Stimulated activated CD8-positive, alpha-beta memory T cell treated with anti-CD3 and anti-CD28 coated beads, Interleukin-15, amount 100 ng/mL, for 48 hours (primary cell): ENCODE measurements at regions not wholly inside any gene's neighbourhood (a gene's known extent, or its start where the extent isn't known, plus 50 kb on each side); places are given as distances from the start of the nearest gene placed in this dataset.
"Not testable (repeated sequence)": the region's sequence is repeated elsewhere in the genome, so short reads cannot be mapped to it uniquely, and the experiment has no call there.

Experiments used
- DNase-seq, 2 donors: peaks; one replicate each; pipeline ENCODE4 v3.0.0-alpha.2; 2020; ENCODE audit warnings: low read depth in 2 of 2

DNA sequence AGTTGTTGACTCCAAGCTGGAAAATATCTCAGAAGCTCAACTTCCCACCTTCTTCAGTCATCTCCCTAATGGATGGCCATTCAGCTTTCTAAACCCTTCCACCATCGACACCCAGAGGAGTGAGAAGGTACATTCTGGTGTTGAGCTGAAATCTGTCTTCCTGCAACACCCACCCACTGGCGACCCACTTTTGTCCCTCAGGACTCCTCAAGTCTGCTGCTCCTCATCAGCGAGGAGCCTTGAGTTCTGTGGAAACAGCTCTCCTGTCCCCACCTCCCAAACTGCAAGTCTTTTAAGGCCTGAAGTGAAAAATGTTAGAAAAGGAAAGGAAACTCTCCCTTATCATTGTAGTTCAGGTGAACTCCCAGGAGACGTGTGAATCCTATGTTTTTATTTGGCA is 111.5 kb upstream of the HAND1 start:
- no peak for DNase-seq

GRCh38 chr5:154588833-154589425 is 110.9 kb upstream of the HAND1 start:
- DNase-seq: not testable (repeated sequence)

DNA sequence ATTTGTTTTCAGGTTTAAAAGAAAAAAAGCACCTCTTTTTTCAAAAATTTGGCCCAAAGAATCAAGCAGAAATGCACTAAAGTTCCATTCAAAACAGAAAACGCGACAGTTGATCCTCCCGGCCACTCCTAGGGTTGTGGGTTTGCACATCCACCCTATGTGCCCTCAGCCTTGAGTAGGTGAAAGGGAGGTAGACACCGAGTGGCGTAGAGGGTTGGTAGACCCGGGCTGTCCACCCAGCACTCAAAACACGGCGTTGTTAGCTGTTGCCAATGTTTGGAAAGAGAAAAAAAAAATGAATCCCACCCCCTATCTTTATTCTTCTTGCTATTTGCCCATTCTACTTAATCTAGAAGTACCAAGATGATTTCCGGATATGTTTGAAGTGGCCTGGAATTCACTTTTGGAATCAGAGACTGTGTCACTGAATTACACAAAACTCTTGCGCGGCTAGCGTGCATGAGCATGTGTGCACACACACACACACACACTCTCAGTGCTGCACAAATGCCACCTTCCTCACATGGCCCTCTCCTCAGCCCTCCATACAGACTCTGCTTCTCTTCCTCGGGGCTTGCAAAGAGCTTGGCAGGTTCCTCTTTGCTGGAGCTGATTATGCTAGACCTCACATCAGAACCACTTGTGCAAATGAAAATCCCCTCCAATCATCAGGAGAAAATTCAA is 110.2 kb upstream of the HAND1 start:
- no peak for DNase-seq

- no peak for DNase-seq
Observed at GRCh38 chr5:154587123-154588026, 109.3 kb upstream of the HAND1 start.

DNA sequence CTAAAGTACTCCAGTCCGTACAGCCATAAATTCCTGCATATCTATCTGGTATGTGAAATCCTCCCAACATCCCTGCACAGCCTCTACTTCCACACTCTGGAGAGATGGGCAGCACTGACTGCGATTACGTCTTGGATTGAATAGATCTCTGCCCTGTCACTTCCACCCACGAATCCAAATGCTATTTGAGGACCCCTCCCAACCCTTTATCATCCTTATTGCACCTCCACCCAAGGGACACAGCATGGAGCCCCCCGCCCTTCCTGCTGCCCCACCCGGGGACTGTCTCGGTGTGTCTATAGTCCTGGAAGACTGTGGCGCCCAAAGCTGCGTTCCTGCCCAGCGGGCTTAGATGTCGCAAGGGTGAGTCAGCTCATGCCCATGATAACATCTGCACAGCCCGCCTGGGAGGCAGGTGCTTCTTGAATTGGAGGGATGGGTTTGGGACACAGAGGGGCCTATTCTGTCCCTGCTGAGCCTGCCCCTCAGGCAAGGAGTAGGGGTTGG is 105.7 kb upstream of the HAND1 start:
- no peak for DNase-seq

- no peak for DNase-seq
Observed at GRCh38 chr5:154580422-154580821, 102.4 kb upstream of the HAND1 start.

DNA sequence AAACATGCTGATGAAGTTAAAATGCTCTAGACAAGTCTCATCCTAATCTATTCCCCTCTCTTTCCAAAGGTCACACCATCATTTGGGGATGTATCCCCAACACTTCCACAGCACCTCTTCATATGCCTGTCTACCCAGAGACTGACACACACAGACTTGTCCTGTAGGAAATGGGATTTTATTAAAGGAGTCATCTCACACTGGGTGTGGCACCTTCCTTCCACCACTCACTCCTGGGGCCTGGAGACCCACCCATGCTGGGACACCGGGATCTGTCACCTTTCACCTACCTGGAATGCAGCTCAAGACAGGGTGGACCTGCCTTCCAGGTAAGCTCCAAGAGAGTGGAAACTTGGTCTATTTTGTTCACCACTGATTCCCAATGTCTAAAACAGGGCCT is 99.4 kb upstream of the HAND1 start:
- no peak for DNase-seq

DNA sequence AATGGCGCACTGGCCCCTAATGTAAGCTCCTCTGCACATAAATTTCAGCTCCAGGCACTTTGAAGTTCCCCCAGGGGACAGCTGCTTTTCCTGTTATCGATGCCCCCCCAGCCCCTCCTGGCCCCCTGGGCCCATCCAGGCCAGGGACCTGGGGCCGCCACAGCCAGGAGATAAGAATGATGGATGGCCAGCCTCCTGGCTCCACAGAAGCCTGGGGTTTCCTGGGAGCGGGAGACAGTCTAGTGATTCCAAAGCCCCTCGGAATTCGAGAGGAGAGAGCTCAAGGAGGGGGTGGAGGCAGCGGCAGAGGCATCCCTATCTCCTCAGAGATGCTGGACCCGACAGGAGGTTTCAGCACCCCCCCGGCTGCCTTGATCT is 98.4 kb upstream of the HAND1 start:
- no peak for DNase-seq

- no peak for DNase-seq
Observed at GRCh38 chr5:154575546-154576428, 97.8 kb upstream of the HAND1 start.

GRCh38 chr5:154573011-154573410 is 95.0 kb upstream of the HAND1 start:
- DNase-seq: no peak

- DNase-seq: no peak
Observed at GRCh38 chr5:154571325-154572035, 93.5 kb upstream of the HAND1 start.

DNA sequence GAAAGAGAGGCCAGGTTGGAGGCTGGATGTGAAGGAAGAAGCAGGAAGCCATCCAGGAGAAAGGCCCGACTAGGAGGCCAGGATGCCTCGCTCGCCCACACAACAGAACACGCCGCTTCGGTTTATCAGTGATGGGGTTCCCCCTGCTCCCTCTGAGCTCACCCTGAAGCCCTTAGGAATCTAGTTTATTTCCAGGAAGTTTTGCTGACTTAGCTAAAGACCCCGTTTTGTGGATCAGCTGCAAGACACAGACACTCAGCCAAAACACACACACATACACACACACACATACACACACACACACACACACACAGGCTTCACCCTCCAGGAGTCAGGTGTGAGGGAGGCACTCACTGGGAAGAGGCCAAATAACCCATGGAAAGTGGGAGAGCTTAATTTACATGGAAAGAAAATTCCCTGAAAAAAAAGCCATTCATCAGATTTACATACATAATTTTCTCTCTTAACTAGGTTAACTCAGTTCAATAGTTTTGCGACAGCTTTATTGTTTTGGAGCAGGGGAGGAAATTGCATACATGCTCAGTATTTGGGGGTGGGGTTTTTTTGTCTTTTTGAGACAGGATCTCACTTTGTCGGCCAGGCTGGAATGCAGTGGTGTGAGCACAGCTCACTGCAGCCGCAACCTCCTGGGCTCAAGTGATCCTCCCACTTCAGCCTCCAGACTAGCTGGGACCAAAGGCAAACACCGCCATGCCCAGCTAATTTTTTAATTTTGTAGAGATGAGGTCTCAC is 92.7 kb upstream of the HAND1 start:
- DNase-seq: no peak

DNA sequence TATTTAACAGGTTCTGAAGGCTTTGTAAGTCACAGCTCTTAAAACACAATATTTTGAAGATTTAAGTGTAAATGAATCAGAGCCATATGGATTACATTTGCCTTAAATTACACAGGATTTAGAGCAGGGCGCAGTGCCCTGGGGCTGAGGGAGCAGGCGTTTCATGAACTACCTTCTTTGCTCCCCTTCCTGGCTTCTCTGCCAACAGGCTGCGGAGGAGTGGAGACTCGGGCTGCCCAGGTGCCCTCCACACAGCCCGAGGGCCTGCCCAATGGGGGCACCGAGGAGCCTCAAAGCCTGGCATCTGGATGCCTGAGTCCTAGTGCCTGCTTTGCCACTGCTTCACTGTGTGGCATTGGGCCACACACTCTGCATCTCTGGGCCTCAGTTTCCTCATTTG is 90.6 kb upstream of the HAND1 start:
- DNase-seq: no peak

- no peak for DNase-seq
Observed at GRCh38 chr5:154567155-154567554, 89.1 kb upstream of the HAND1 start.

GRCh38 chr5:154566146-154566680 is 88.2 kb upstream of the HAND1 start:
- no peak for DNase-seq

DNA sequence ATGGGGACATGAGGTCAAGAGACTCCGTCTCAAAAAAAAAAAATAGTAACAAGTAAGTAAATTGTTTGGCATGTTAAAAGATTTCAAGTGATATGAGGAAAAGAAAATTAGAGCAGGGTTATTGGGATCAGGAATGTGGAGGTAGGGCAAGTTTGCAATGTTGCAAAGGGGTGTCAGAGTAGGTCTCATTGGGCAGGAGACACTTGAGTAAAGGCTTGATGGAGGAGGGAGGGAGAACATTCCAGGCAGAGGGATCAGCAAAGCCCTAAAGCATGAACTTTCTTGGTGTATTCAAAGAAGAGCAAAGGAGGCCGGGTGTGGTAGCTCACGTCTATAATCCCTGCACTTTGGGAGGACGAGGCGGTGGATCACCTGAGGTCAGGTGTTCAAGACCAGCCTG is 87.1 kb upstream of the HAND1 start:
- DNase-seq: no peak

DNA sequence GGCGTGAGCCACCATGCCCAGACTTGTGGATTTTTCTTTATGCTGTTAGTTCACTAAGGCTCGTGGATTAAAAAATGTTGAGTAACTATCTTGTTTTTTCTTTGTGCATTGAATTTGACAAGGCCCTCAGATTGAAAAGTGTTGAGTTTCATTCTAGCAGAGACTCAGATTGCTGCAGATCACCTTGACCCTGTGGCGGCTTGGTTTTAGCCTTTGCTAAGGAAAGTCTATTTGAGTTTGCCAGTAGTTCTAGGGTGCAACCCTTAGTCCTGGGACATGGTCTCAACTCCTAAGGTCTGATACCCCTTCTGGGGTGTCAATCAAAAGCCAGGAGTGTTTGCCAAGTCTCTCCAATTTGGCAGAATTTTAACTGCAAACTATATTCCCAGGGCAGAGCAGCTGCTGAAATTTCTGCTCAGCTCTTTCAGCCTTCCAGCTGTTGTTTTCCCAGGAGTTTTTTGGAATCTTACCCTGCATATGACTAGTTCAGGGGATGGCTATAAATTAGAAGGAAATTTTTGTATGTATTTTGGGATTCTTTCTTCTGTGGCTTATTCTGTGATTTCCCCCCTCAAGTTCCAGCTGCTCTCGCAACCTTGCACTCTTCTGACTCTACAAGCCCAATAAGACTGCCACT is 84.3 kb upstream of the HAND1 start:
- DNase-seq: no peak

DNA sequence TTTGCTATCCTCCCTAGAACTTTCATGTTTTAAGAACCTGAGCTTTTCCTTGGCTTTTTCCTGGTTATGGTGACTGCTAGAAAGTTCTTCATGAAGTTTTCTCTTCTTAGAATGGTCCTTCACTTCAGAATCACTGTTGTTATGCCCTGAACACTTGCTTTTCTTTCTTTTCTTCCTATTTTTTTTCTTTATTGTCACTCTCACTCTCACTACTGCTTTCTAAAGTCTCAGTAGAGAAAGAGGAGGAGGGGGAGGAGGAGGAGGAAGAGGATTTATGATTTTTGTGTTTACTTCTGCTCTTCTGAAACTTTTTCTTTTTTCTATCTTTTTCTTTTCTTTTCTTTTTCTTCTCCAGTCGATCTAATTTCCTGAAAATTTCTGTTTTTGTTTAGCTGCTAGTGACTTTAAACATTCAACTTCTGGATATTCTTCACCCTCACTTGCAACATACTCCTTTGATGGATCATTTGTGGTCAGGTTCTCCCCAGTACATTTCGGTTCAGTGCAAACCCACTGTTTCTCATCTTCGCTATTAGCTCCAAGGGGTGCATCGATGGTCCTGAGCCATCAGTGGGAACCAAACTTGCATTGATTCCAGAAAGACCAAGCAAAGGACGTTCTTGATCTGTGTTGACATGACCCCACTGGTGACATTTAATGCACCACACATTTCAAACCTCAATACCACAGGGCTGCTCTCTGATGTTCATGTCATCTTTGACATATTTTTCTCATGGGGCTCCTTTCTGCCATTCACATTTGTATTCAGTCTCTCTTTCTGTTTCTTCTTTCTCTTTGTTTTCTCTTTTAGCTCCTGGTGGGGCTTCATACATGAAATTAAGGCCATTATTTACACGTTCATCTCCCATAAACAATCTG is 81.6 kb upstream of the HAND1 start:
- no peak for DNase-seq

DNA sequence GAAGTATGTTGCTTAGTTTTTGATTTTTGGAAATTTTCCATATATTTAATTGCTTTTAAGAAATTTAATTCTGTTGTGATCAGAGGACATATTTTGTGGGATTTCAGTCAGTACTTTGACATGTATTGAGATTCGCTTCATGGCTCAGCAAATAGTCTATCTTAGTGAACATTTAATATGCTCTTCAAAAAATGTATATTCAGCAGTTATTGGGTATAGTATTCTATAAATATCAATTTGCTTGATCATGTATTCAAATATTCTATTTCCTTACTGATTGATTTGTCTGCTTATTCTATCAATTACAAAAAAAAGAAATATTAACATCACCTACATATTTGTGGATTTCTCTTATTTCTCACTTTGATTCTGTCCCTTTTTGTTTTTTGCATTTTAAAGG is 79.5 kb upstream of the HAND1 start:
- DNase-seq: no peak
